DLD1 (cell line): ENCODE measurements at regions not wholly inside any gene's neighbourhood (a gene's known extent, or its start where the extent isn't known, plus 50 kb on each side); places are given as distances from the start of the nearest gene placed in this dataset.

Experiments used
- in situ Hi-C: cut with HindIII; loops from 2 replicates; pipeline ENCODE4 v1.10.0; 2017; ENCODE audit warnings: low sequenced_read_pairs

DNA sequence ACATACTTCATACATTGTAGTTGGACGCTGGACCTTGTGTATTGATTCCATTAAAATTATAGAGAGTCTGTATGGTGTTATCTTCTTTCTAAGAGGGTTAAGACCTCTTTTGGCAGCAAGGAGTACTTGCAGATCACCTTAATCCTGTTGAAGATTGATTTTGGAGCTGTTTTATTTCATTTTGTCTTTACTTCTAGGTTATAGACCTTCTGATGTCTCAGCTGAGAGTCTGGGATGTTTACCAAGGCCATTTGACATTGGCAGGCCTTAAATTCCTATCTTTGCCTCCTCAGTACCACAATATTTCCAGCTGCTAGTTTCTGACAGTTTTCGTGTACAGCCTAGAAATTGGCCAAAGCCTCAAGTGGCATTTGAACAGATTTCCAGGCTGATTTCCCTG is 338.0 kb downstream of the LMO4 start:
- in situ Hi-C loops, result no loop called here

GRCh38 chr1:87669674-87670073 is 341.0 kb downstream of the LMO4 start:
- in situ Hi-C loops, result no loop called here

GRCh38 chr1:87673309-87673708 is 344.6 kb downstream of the LMO4 start:
- in situ Hi-C loops, result no loop called here

GRCh38 chr1:87673748-87674147 is 345.1 kb downstream of the LMO4 start:
- in situ Hi-C loops, result no loop called here

GRCh38 chr1:87674791-87675190 is 346.1 kb downstream of the LMO4 start:
- in situ Hi-C loops, result no loop called here

DNA sequence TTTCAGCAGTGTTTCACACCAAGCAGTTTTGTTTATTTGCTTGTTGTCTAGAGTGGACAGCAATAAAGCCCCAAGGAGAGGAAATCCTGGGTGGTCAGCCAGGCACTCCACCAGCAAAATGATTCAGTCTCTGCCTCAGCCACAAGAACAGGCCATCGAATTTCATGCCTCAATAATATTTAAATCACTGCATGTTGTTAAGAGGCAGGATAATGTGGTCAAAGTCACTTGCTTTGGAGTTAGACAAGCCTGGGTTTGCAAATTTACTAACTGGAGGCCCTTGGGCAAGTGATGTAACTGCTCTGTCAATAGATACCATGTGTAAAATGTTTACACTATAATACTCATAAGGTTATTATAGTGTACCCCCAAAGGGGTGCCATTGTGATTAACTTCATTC is 349.6 kb downstream of the LMO4 start:
- in situ Hi-C loops, result no loop called here

GRCh38 chr1:87682565-87682964 is 353.9 kb downstream of the LMO4 start:
- in situ Hi-C loops, result no loop called here

DNA sequence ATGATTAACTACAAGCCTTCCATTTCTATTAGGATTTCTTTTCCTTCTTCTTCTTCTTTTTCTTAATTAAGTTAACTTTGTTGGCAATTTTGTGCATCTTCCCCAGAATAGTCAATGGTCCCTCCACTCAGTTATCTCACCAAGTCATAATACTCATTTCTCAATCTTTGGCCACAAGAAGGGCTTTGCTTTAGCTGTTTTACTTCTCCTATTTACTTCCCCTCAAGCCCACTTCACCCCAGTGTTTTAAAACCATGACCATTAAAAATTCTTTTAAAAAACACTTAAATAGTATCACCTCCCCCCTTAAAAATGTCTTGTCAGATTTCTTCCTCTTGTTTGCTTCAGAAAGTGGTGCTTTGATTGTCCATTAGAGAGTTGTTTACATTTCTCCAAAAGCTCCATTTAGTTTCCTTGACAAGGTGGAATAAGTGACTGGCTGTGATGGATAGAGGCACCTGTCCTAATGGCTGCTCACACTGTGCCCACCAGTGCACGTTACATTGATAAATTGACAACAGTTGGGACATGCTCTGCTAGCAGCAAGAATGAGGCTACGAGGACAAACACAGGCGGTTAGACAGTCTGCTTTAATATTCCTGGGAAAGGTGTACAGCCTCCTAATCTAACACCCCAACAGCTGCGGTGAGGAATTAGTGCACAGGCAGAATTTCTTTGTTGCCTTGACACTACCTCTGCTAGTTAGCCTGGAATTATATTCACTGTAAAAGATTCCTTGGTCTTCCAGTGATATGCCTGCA is 354.7 kb downstream of the LMO4 start:
- in situ Hi-C loops, result no loop called here

GRCh38 chr1:87684194-87684593 is 355.5 kb downstream of the LMO4 start:
- in situ Hi-C loops, result no loop called here

DNA sequence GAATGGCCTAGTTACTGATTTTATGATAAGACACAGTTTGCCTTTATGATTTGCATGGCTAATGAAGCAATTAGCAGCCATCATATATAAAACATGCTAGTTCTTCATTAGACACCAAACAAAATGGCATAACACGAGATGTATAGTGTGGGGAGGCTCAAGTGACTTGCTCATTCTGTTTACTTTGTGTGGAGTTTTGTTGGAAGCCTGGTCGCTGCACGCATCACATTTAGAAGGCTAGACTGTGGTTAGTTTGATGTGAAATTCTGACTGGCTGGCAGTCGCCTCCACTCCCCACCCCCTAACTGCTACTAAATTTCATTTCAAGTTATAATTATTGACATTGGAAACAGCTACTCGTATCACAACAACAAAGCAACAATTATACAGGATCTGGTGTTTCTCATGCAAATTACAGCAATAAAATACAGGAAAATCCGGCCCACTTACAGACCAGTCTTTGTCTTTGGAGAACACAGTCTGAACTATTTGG is 356.1 kb downstream of the LMO4 start:
- in situ Hi-C loops, result no loop called here

GRCh38 chr1:87685311-87686135 is 356.8 kb downstream of the LMO4 start:
- in situ Hi-C loops, result no loop called here

DNA sequence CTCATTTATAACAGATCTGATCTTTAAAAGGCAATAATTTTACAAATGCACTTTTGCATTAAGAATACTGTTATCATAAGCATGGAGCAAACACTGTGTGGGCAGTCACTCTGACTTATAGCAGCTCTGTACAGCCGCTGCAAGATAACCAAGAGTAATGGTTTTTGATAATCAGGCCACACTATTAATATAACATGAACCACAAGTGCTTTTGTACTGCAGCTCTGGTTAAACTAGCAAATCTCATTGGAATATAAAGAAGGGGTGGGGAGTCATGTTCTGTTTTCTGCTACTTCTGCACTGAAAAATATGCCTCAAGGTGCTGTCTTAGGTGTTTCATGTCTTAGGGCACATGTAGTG is 357.4 kb downstream of the LMO4 start:
- in situ Hi-C loops, result no loop called here

GRCh38 chr1:87686671-87687070 is 358.0 kb downstream of the LMO4 start:
- in situ Hi-C loops, result no loop called here

- in situ Hi-C loops, result no loop called here
Observed at GRCh38 chr1:87688136-87688535, 359.5 kb downstream of the LMO4 start.

GRCh38 chr1:87689487-87689886 is 360.8 kb downstream of the LMO4 start:
- in situ Hi-C loops, result no loop called here

- in situ Hi-C loops, result no loop called here
Observed at GRCh38 chr1:87696483-87696882, 367.8 kb downstream of the LMO4 start.

DNA sequence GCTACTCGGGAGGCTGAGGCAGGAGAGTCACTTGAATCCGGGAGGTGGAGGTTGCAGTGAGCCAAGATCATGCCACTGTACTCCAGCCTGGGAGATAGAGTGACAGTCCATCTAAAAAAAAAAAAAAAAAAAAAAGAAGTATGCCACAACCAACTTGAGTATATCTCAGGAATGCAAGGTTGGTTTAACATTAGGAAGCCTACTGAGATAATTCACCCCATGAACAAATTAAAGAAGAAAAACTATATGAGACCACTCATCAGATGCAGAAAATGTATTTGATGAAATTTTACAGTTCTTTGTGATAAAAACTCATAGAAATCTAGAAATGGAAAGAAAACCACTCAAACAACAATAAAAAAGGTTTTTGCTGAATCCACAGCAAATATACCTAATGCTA is 373.8 kb downstream of the LMO4 start:
- in situ Hi-C loops, result no loop called here

DNA sequence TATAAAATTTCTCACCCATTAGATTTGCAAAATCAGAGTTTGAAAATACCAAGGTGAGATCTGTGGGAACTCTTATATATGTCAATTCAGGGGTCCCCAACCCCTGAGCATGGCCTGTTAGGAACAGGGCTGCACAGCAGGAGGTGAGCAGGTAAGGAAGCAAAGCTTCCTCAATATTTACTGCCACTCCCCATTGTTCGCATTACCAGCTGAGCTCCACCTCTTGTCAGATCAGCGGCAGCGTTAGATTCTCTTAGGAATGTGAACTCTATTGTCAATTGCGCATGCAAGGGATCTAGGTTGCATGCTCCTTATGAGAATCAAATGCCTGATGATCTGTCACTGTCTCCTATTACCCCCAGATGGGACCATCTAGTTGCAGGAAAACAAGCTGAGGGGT is 376.6 kb downstream of the LMO4 start:
- in situ Hi-C loops, result no loop called here

DNA sequence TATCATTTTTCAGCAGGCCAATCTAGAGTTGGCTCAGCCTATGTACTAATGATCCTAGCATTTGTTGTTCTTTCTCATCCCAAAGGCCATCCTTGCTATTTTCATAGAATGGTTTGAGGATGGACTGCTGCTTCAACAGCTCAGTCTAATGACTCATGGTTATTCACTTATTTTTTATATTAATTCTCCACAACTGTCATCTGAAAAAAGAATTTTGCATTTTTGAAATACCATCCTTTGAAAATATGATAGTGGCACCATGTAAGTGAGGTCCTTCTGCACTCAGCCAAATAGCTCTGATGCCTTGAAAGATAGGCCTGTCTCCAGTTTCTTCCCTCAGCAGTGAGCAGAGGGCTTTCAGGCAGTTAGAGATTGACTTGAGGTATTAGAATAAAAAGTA is 377.5 kb downstream of the LMO4 start:
- in situ Hi-C loops, result no loop called here

GRCh38 chr1:87706779-87707228 is 378.1 kb downstream of the LMO4 start:
- in situ Hi-C loops, result no loop called here

DNA sequence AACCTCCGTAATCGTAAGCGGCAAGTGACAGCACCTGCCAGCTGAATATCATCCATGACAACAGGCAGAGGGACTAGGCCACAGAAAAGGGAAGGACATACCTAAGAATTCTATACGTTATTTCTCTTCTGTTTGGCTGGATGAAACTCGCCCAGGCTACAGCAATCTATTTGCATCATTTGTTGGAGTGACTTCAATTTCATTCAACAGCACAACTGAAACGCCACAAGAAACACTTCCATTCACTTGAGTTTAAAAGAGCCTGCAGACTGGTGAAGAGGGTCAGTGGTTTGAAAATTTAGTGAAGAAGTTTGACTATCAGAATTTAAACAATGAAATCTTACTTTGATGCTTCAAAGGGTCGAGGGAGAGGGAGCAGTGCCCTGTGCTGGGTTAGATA is 378.7 kb downstream of the LMO4 start:
- in situ Hi-C loops, result no loop called here
